NCI-H1092 (cell line): ENCODE measurements at regions not wholly inside any gene's neighbourhood (a gene's known extent, or its start where the extent isn't known, plus 50 kb on each side); places are given as distances from the start of the nearest gene placed in this dataset.

ENCODE experiments used
- DNase-seq: peaks from one replicate; lab custom pipeline; 2025; lab: John Stamatoyannopoulos, UW

DNA sequence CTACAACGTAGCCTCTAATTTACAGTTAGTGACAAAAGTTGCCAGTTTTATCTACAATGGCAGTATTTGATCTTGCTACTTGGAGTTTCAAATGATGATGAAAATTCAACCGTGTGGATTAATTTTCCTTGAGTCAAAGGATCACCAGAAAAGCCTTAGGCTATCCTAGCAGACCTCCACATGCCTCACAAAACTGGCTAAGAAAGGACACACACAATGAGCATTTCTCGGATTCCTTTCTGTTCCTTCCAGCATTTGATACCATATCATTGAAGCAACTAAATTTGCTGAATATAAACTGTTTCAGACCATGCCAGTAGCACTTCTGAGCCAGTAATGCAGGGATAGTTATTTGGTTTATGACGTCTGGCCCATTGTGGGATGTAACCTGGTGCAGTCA is 587.4 kb upstream of the MDFIC2 start:
- no peak for DNase-seq

DNA sequence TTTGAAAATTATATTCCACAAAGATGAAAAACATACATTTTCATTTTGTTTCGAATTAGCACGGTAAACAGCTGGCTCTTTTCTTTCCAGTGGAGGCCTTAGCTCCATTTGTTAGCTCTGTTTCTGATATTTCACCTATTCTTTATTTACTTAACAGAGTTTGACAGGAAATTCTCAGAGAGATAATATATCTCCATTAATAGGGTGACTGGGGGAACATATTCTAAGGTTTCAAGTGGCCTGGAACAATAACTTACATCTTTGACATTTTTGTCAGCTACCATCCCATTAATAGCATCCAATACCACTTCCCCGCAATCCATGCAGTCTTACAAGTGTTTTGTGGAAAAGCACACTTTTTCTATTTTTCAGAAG is 577.6 kb upstream of the MDFIC2 start:
- DNase-seq: no peak

DNA sequence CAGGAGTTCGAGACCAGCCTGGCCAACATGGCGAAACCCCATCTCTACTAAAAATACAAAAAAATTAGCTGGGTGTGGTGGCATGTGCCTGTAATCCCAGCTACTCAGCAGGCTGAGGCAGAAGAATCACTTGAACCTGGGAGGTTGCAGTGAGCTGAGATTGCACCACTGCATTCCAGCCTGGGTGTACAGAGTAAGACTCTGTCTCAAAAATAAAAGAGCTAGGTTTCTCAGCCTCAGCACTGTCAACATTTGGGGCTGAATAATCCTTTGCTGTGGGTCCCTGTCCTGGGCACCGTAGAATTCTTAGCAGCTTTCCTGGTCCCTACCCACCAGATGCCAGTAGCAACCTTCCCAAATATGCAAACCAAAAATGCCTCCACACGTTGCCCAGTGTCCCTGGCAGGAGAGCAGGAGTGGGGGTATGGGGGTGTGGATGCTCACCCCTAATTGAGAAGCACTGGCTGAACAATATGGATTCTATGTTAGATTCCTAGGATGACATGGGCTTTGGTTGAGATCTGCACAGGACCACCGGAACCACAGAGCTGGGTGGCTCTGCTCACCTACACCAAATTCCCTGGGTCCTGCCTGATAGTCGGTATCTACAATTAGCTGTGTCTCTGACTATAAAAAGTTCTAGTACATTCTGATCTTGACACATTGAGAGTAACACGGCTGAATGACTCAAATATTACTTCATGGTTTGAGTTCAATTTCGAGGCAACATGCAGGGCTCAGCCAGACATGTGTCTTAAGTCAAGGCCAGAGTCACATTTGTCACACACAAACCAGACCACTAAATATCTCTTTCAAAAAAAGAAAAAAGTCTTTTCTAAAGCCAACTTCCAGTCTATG is 577.0 kb upstream of the MDFIC2 start:
- no peak for DNase-seq

DNA sequence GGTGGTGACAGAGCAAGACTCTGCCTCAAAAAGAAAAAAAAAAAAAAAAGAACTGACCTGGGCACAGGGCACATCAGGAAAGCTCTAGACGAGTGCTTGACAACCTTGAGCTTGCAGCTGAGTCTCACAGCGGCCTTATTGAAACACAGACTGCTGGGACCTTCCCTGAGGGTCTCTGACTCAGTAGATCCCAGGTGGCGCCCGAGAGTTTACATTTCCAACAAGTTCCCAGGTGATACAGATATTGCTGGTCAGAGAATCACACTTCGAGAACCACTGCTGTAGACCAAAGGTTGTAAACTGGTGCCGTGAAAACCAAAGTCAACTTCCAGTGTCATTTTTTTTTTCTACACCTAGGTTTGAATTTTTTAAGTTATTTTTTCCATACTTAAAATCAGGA is 573.2 kb upstream of the MDFIC2 start:
- no peak for DNase-seq

DNA sequence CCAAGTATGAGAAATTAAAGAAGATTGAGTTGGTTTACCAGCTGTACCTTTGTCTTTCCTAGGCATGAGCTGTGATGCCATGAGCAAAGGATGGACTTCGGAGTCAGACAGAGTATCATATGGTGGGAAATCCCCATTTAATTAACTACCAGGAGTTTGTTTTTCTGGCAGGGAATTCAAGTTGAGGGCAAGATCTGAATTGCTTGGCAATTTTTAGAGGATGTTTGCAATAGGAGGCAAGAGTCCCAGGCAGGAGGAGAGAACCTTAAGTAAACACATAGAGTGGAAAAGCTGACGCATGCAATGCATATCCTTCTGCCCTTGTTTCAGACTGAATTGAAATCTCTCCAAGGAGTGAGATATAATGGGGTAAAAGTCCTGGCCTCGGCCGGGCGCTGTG is 569.7 kb upstream of the MDFIC2 start:
- DNase-seq: no peak

DNA sequence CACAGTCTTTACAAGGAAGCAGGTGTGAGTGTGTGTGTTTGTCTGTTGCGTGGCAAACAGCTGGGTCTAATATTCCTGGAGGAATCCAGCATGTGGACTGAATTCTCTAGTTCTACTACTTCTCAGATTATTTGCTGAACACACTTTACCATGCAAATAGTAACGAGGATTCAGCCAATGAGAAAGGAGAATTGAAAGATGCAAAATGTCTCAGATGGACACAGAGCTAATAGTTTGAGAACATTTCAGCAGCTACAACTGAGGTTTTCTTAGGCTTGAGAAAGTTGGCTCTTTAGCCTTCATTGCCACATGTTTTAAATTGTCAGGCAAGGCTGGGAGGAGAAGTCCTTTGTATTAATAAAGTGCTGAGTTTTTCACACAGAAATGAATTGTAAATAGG is 568.0 kb upstream of the MDFIC2 start:
- DNase-seq: no peak

DNA sequence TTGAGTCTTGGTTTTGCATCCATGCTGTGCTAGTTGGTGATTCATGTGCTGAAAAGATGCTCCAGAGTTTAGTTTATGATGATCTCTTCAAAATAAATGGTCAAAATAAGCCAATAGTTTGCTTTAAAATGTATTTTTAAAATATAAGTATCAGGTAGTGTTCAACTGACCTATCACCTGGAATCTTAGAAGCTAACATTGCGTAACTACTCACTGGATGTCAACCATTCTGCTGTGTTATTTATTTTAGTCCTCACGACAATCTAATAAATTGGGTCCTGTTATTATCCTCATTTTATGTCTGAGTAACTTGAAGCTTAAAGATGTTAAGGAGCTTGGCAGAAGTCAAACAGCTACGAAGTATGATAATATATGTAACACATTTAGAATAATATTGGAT is 563.7 kb upstream of the MDFIC2 start:
- DNase-seq: no peak

DNA sequence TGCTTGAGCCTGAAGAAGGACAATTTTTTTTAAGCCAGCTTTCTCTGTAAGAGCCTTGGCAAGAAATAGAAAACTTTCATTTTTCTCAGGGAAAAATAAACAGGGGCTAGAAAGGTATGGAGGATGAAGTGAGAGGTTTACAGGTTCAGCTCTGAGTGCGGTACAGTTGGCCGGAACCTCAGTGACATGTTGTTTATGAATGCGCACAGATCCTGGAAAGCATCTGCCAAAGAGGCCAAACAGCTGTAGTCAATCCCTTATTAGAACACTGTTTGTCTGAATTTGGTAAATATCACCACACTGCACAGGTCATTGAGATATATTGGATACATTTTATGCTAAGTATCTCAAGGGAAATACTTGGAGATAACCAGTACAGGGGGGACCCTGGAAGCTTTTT is 561.8 kb upstream of the MDFIC2 start:
- DNase-seq: no peak

DNA sequence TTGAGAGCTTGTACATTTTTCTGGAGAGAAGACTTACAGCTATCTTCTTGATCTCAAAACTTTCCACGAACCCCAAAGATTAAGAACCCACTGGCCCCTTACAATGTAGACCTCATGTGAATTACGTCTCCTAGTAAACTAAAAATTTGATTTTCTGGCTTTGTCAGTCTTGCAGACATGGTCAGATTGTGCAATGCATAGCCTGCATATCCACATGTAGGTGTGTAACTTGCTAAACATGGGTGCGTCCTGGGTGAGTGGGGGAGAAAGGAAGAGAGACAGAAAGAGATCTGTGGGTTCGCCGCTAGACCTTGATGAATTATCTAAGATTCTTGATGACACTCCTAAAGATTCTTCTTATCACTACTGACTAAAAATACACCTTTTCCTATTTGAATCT is 561.2 kb upstream of the MDFIC2 start:
- DNase-seq: no peak

DNA sequence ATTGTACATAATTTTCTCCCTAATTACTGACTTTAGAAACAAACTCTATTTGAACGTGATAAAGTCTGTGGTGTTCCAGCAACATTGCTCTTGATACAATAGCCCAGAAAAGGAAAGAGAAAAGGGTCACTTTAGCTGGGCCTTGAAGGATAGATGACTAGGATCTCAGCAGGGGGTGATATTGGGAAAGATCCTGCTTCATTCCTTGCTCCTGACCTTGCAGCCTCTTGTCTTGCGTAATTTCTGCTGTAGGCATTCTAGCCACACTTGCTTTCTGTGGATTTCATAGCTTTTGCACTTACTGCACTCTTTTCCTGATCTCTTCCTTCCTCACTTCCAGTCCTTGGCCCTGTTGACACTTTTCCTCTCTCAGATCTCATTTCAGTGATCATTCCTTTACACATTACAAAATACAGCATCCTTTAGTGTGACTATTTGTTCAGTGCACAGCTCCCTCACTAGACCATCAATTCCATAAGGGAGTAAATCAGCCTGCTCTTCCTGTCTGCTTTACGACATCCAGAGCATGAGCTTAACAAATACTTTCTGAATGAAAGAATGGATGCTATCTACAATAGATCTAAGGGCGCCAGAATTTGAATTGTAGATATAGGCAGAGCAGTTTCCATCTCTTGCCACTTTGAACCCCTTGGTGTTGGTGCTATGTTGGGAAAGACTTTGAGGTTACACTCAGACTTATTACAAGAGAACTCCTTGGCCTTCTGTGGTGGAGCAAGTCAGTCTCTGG is 559.6 kb upstream of the MDFIC2 start:
- DNase-seq: no peak

DNA sequence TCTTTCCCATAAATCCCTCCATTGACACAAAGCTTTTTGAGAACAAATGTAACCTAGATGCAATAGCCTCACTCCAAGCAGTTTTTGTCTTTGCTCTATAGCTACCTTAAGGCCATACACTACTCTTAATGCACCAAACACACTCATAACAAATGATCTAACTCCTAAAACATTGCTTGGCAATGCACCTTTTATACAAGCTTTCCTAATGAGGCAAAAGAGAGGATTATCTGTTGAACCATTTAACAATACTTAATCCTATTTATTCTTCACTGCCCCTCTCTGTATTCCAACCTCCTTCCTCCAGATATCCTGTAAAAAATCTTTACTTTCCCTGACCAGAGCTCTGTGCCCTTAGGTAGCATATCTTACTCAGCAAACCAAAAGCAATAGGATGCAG is 558.1 kb upstream of the MDFIC2 start:
- DNase-seq: no peak

DNA sequence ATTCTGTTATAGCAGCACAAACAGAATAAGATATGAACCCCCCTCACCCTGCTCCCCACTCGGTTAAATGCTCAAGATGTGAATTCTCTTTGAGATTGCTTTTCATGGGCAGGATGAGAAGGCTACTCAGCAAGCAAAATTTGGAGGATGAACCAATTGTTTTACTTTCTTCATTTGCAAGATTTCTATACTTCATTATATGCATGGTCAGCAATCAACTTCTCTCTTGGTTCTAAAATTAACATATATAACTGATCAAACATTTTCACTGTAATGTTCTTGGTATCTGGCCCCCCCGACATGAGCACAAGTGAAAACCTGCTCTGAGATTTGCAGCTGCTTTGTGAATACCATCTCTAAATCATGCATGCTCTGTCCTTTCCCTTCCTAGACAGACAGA is 556.1 kb upstream of the MDFIC2 start:
- DNase-seq: no peak

DNA sequence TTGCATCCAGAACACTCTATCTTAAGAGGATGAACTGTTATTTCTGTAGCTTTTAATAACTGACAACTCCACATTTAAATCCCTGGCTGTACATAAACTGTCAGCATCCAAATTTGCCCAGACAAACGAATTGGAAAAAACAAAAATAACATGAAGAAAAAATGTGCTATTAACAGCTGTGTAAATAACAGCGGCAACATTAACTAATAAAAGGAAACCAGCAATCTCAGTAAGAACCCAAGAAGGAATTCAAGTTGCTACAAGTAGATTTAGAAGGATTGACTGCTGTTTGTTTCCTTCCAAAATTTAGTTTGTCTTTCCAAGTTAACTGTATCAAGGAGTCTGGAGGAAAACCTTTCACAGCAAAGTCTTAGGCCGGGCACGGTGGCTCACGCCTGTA is 550.6 kb upstream of the MDFIC2 start:
- no peak for DNase-seq

DNA sequence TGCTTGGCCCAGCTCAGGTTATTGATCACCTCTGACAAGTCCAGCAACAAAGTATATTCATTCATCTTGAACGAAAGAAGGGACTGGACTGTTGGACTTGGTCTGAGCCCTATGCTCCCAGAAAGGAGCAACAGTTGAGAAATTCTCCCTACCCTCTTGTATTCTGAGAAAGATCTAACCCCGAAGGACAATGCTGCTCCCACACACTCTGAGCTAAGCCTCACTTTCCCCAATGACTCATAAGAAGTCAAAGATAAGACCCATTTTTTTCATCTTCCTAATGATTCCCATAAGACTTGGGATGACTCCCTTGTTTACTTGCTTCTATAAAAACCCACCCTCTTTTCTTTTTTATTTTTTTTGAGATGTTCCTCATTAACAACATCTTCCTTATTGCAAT is 549.4 kb upstream of the MDFIC2 start:
- no peak for DNase-seq

DNA sequence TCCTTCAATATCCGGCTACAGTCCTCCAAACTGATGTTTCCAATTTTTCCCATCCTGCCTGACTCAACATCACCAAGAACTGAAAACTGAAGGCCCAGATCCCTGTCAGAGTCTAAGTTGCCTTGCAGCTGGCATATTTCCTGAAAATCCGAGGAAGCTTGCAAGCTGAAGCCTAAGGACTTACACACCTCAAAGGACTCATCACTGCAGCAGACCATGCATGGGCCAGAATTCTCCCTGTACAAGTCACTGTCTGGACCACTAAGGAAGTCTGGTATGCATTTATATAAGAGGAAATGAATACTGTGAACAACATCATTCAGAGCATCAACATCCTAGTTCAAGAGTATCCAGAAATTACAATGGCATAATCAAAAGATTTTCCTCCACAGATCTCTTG is 548.8 kb upstream of the MDFIC2 start:
- DNase-seq: no peak

DNA sequence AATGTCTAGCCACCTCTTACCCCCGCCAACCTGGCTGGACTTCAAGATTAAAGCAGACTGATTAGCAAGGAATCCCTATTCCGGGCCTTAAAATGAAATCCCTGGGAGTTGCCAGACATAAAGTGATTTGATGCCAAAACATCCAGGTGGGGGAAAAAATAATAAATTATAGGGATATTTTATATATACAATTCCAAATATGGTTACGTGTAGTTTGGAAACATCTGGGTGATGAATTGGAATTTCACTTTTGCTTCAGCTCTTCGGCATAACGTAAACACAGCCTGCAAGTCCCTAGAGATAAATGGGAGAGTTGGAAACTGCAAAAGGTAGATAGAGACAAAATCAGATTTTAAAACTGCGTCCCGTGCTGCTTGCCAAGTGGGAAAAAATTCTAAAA is 545.5 kb upstream of the MDFIC2 start:
- no peak for DNase-seq

DNA sequence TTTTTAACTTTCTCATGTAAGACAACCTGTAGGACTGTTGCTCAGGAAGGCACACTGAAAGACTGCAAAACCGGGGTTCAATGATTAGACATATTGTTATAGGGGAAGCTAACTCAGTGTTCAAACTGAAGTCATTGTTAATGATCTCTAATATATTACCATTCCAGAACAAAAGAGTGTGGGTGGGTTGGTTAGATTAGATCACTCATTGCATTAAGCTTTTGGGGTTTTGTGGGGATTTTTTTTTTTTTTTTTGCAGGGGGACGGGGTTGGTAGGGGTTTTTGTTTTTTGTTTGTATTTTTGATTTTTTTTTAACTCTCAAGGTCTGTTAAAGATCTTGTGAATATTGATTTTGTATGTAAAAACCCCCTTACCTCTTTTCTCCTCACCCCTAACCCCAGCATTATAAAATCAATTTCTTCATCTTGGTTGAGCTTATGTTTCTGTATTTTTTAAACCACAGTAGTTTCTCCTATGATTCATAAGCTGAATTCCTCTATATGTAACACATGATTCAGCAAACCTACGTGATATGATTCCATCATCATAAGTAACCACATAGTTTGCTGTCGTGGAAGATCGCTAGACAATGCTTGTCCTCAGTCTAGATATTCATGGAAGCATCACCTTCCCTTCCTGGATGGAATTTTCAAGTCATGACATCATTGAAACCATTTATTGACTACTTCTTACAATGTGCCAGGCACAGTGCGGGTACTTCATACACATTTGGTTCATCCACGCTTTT is 544.1 kb upstream of the MDFIC2 start:
- DNase-seq: no peak

DNA sequence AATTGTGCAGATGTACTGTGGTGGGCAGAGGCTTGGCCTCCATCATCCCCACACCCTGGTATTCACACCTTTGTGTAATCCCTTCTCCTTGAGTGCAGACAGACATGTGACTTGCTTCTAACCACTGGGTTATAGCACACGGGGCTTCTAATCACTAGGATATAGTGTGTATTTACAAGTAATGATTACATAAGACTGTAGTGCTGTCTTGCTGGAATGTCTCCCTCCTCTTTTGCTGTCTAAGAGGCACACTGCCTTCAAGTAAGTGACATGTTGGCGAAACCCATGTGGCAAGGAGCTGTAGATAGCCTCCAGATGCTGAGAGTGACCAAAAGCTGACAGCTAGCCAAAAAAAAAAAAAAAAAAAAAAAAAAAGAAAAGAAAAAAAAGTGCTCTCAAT is 542.7 kb upstream of the MDFIC2 start:
- DNase-seq: no peak

DNA sequence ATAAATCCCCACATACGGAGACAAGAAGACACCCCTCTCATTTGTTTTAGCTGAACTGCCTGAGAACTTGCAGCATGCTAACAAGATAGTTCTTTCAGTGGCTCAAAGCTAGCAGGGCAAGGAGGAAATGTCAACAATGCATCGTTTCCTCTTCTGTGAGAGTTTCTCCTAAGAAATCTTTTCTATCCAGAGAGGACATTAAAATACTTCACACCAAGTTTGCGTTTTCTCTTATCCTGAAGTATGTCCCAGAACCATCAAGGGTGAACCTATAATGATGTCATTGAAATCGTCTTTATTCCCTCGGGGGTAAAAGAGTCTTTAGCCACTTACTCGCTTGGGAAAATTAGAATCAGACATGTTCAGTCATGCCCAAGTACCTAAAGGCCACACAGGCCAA is 541.7 kb upstream of the MDFIC2 start:
- no peak for DNase-seq

DNA sequence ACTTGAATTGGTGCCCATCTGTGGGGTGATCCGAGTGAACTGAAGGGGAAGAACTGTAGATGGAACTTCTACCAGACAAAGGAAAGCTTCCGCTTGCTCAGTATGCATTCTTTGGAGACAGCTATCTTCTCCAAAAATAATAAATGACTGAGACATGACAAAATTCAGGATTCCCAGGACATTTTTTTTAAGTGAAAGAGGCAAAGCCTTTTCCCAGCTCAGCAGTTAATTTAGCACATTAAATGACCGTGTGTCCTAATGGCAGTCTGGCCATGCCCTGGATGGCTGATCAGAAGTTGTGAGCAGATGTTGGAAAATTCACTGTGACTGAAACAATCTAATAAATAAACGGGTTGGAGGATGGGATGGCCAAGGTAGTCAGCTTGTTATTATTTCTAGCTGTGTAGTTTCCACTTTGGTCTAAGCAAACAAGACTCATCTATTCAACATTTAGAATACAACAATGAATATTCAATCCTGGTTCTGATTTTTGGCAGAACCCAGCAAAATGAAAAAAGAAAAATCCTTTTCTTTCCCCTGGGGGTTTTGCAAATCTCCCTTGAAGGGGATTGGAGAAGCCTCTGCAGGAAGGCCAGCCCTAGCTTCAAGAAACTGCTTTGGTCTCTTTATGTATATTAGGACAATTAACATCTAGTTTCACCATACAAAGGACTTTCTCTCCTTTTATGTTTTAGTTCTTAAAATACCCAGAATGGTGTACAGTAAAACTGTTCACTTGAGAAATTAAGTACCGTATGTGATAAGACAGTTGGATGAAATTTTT is 540.9 kb upstream of the MDFIC2 start:
- no peak for DNase-seq

DNA sequence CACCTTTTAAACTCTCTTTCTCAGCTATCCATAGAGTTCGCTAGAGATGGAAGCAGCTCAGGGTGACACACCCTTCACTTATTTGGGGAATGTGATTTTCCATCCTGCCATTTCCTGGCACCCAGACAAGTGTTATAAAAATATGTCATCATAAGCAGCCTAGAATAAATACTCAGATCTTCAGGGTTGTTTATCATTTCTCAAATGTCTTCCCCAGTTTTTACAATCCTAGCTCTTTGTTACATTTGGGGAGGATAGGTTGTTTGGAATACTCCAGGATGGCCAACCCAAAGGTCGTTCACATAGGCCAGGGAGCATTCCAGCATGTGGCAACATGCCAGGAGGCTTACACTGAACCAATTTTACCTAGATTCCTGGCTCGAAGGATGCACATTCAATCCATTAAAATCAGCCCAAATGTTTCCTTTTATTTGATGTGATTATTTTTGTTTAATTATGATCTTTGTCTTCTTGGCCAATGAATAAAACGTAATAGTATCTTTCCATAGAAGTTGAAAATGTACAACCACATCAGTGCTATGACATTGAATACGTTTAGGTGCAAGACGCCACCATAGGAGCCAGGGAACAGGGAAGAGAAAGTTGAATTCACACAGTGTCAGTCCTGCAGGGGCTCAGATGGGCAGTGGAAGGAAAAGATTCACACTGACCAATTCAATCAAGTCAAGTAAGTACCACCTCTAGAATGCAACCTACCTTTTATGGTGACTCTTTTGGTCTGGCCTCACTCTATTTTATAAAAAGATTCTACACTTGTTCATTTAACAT is 537.7 kb upstream of the MDFIC2 start:
- no peak for DNase-seq
